B cell (primary cell): ENCODE measurements at regions not wholly inside any gene's neighbourhood (a gene's known extent, or its start where the extent isn't known, plus 50 kb on each side); places are given as distances from the start of the nearest gene placed in this dataset.

Experiments used
- ATAC-seq: fragments of 200-7000 bp; cut with Tn5 transposase; one replicate; pipeline ENCODE4 v1.10.0; 2021; ENCODE audit warnings: low read depth, mild to moderate bottlenecking, moderate number of reproducible peaks, moderate library complexity
- CTCF ChIA-PET: fragments of 350-600 bp; sonication (Branson Sonifier 250); formaldehyde crosslinking; loops from one replicate; lab custom pipeline; 2021; ENCODE audit warnings: antibody characterized with exemption, inconsistent platforms; lab: Charles Lee
- POLR2A ChIA-PET: fragments of 350-600 bp; sonication (Branson Sonifier 250); formaldehyde crosslinking; loops from one replicate; lab custom pipeline; 2021; ENCODE audit warnings: antibody characterized with exemption; lab: Charles Lee
- DNase-seq: peaks from one replicate; pipeline ENCODE4 v3.0.0; 2013
- H2AFZ ChIP-seq: 2 replicates; pipeline ENCODE4 v1.6.1; 2012; ENCODE audit warnings: mild to moderate bottlenecking, low read depth, low read length; ENCODE audit not compliant: insufficient read depth, poor library complexity, severe bottlenecking
- H3K27ac ChIP-seq, 2 donors: 1 replicate in 1 of 2; 2 replicates in 1 of 2; pipeline ENCODE4 v1.5.1; 2012 to 2013; ENCODE audit warnings: low read length in 2 of 2, mild to moderate bottlenecking in 2 of 2, moderate library complexity in 1 of 2
- H3K27me3 ChIP-seq, 4 experiments: fragments of 200-600 bp in 1 of 4; sonication (generic) in 1 of 4; replicated peaks in 1 of 4; 1 replicate in 2 of 4; 2 replicates in 2 of 4; pipeline versions ENCODE4 v1.6.1 to v1.7.0; 2013 to 2016; ENCODE audit warnings: low read length in 3 of 4, mild to moderate bottlenecking in 2 of 4, mixed read lengths in 1 of 4, moderate library complexity in 1 of 4; ENCODE audit not compliant: insufficient read depth in 4 of 4, control insufficient read depth in 3 of 4; ENCODE audit errors: control extremely low read depth in 1 of 4
- H3K36me3 ChIP-seq, 2 experiments: replicated peaks in 1 of 2; 1 replicate in 1 of 2; 2 replicates in 1 of 2; pipeline versions ENCODE4 v1.6.1 to v1.7.1; 2013; ENCODE audit warnings: low read length in 1 of 2; ENCODE audit not compliant: insufficient read depth in 2 of 2, control insufficient read depth in 1 of 2; ENCODE audit errors: control extremely low read depth in 1 of 2, extremely low read depth in 1 of 2
- H3K4me1 ChIP-seq, 2 donors: fragments of 200-600 bp in 1 of 2; sonication (generic) in 1 of 2; 1 replicate in 1 of 2; 2 replicates in 1 of 2; pipeline versions ENCODE4 v1.5.1 to v1.6.1; 2013 to 2017; ENCODE audit warnings: low read length in 2 of 2; ENCODE audit not compliant: control insufficient read depth in 2 of 2, insufficient read depth in 2 of 2
- H3K4me2 ChIP-seq: replicated peaks from 2 replicates; pipeline ENCODE3; 2012; ENCODE audit warnings: mild to moderate bottlenecking, low read depth, low read length; ENCODE audit not compliant: poor library complexity, severe bottlenecking
- H3K4me3 ChIP-seq, 5 experiments: fragments of 200-600 bp in 1 of 5; sonication (generic) in 1 of 5; 1 replicate in 3 of 5; 2 replicates in 2 of 5; pipeline versions ENCODE4 v1.5.1 to v1.7.0; 2011 to 2016; ENCODE audit warnings: low read length in 4 of 5, mild to moderate bottlenecking in 4 of 5, low read depth in 2 of 5, control low read depth in 1 of 5, moderate library complexity in 1 of 5; ENCODE audit not compliant: insufficient read depth in 1 of 5; ENCODE audit errors: control extremely low read depth in 1 of 5, extremely low read depth in 1 of 5
- H3K79me2 ChIP-seq: fragments of 200-600 bp; sonication (generic); one replicate; pipeline ENCODE4 v1.6.0; 2016; ENCODE audit warnings: low read length; ENCODE audit not compliant: control insufficient read depth, insufficient read depth
- H3K9ac ChIP-seq: fragments of 200-600 bp; sonication (generic); 2 replicates; pipeline ENCODE4 v1.6.1; 2017; ENCODE audit warnings: mild to moderate bottlenecking, low read length, moderate library complexity
- H3K9me3 ChIP-seq, 3 donors: one replicate each; pipeline versions ENCODE4 v1.6.1 to v1.7.1; 2013; ENCODE audit warnings: low read length in 2 of 3; ENCODE audit not compliant: control insufficient read depth in 2 of 3, insufficient read depth in 1 of 3; ENCODE audit errors: control extremely low read depth in 1 of 3
- H4K20me1 ChIP-seq: 2 replicates; pipeline ENCODE4 v1.6.0; 2012; ENCODE audit warnings: mild to moderate bottlenecking, low read length; ENCODE audit not compliant: insufficient read depth, control insufficient read depth, poor library complexity, severe bottlenecking
- H3K27ac Mint-ChIP-seq: one replicate; pipeline ENCODE4 v1.8.0; 2021; ENCODE audit warnings: mixed read lengths
- H3K27me3 Mint-ChIP-seq: one replicate; pipeline ENCODE4 v1.8.0; 2021; ENCODE audit warnings: mixed read lengths
- H3K4me1 Mint-ChIP-seq: one replicate; pipeline ENCODE4 v1.8.0; 2021; ENCODE audit warnings: mixed read lengths
- H3K4me3 Mint-ChIP-seq: one replicate; pipeline ENCODE4 v1.8.0; 2021; ENCODE audit warnings: mixed read lengths
- H3K9me3 Mint-ChIP-seq: one replicate; pipeline ENCODE4 v1.8.0; 2022; ENCODE audit warnings: mixed read lengths; ENCODE audit not compliant: insufficient read depth
- CTCF ChIP-seq: fragments of 200-600 bp; IDR thresholded peaks from one replicate; pipeline ENCODE4 v1.8.0; 2022; ENCODE audit warnings: antibody characterized with exemption, mild to moderate bottlenecking
- EZH2 ChIP-seq: IDR thresholded peaks from 2 replicates; pipeline ENCODE4 v1.6.1; 2012; ENCODE audit warnings: borderline replicate concordance, low read depth, mild to moderate bottlenecking, moderate library complexity, low read length; ENCODE audit not compliant: insufficient read depth, poor library complexity, severe bottlenecking
- WGBS: methylation state at CpG from one replicate; pipeline ENCODE4 v1.1.5; 2013; ENCODE audit warnings: missing lambda C conversion rate; ENCODE audit not compliant: insufficient coverage; 5-methylcytosine and 5-hydroxymethylcytosine counted together
- intact Hi-C: fragments of 100-400 bp; cut with micrococcal nuclease; formaldehyde crosslinking; loops from one replicate; pipeline ENCODE4 v1.10.0; 2022

- H3K27me3 ChIP-seq = no peaks in the 10 kb centered on the region
- no peak overlapping the region for H3K27ac Mint-ChIP-seq
- CTCF ChIA-PET = no interaction called here
- no peak for DNase-seq
- H2AFZ ChIP-seq = no peak overlapping the region
- no peak overlapping the region for H3K4me3 ChIP-seq
- WGBS = 100% methylated on average over 2 of the region's 3 CpGs
- H3K4me3 Mint-ChIP-seq = no peak overlapping the region
- H3K9me3 Mint-ChIP-seq = no peaks in the 10 kb centered on the region
- H3K4me1 ChIP-seq = no peaks in the 10 kb centered on the region
- H4K20me1 ChIP-seq = no peaks in the 10 kb centered on the region
- H3K27ac ChIP-seq = no peak overlapping the region
- no peaks in the 10 kb centered on the region for H3K27me3 Mint-ChIP-seq
- no peak for TF ChIP-seq CTCF
- no peak for TF ChIP-seq EZH2
- H3K36me3 ChIP-seq = no peaks in the 10 kb centered on the region
- H3K79me2 ChIP-seq = no peaks in the 10 kb centered on the region
- no peak overlapping the region for H3K9ac ChIP-seq
- H3K4me1 Mint-ChIP-seq = no peaks in the 10 kb centered on the region
- no peak for ATAC-seq
- POLR2A ChIA-PET = no interaction called here
- intact Hi-C loops = no loop called here
- no peaks in the 10 kb centered on the region for H3K9me3 ChIP-seq
- no peak overlapping the region for H3K4me2 ChIP-seq
Measured at GRCh38 chr3:146861262-146861661, 256.1 kb upstream of the PLSCR5 start.

GRCh38 chr3:146854523-146854922, 249.4 kb upstream of the PLSCR5 start:
- 95% methylated on average over 4 of the region's 4 CpGs for WGBS
- TF ChIP-seq CTCF (no peak), EZH2 (no peak)
- Histone ChIP-seq H3K4me3 (no peak overlapping the region), H3K9ac (no peak overlapping the region), H2AFZ (no peak overlapping the region), H3K4me1 (no peaks in the 10 kb centered on the region), H3K27me3 (no peaks in the 10 kb centered on the region), H3K79me2 (no peaks in the 10 kb centered on the region), H3K27ac (no peak overlapping the region), H3K4me2 (no peak overlapping the region), H3K36me3 (no peaks in the 10 kb centered on the region), H4K20me1 (no peaks in the 10 kb centered on the region), H3K9me3 (no peaks in the 10 kb centered on the region)
- ChIA-PET CTCF (no interaction called here), POLR2A (no interaction called here)
- no peaks in the 10 kb centered on the region for H3K4me1 Mint-ChIP-seq
- no peak for DNase-seq
- no peak overlapping the region for H3K4me3 Mint-ChIP-seq
- H3K27me3 Mint-ChIP-seq = no peaks in the 10 kb centered on the region
- H3K27ac Mint-ChIP-seq = no peak overlapping the region
- intact Hi-C loops = no loop called here
- H3K9me3 Mint-ChIP-seq = no peaks in the 10 kb centered on the region
- no peak for ATAC-seq
